ENCODE measurements at regions not wholly inside any gene's neighbourhood (a gene's known extent, or its start where the extent isn't known, plus 50 kb on each side); places are given as distances from the start of the nearest gene placed in this dataset.

DNA sequence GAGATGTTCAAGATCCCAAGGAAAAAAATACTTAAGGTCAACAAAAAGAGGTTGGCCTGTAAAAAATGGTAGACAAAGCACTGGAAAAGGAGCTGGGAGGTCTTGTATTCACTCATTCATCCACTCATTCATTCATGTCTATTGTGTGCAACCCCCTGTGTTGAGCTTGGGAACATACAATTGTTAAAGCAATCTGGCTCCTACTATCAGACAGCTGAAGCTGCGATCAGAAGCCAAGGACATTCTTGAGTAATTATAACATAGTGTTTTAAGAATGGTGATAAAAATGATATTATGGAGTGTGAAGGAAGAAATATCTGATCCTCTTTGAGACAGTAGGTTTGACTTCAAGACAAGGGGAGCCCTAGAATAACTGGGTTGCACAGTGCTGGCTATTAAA is 693.4 kb downstream of the TOX3 start:
- TF ChIP-seq GABPA (IDR thresholded peaks at IDR 0.05; ENCODE audit: low read depth) (no peak), POLR2AphosphoS5 (IDR thresholded peaks at IDR 0.05; ENCODE audit: low read depth) (no peak)
- TF ChIP-seq, protein P1, sequence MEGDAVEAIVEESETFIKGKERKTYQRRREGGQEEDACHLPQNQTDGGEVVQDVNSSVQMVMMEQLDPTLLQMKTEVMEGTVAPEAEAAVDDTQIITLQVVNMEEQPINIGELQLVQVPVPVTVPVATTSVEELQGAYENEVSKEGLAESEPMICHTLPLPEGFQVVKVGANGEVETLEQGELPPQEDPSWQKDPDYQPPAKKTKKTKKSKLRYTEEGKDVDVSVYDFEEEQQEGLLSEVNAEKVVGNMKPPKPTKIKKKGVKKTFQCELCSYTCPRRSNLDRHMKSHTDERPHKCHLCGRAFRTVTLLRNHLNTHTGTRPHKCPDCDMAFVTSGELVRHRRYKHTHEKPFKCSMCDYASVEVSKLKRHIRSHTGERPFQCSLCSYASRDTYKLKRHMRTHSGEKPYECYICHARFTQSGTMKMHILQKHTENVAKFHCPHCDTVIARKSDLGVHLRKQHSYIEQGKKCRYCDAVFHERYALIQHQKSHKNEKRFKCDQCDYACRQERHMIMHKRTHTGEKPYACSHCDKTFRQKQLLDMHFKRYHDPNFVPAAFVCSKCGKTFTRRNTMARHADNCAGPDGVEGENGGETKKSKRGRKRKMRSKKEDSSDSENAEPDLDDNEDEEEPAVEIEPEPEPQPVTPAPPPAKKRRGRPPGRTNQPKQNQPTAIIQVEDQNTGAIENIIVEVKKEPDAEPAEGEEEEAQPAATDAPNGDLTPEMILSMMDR (IDR thresholded peaks at IDR 0.05; ENCODE audit: insufficient read depth, low read length) = no peak

Measured in HL-60 (cell line).